AG10803 (cell line): ENCODE measurements at regions not wholly inside any gene's neighbourhood (a gene's known extent, or its start where the extent isn't known, plus 50 kb on each side); places are given as distances from the start of the nearest gene placed in this dataset.

ENCODE experiments used
- DNase-seq: peaks from one replicate; pipeline ENCODE4 v3.0.0; 2010; ENCODE audit warnings: low read depth
- H3K4me3 ChIP-seq: 2 replicates; pipeline ENCODE4 v1.5.1; 2011; ENCODE audit warnings: mild to moderate bottlenecking, low read length, control low read depth
- TF ChIP-seq, protein P1 (sequence below): conservative IDR thresholded peaks from 2 replicates; pipeline ENCODE4 v1.5.1; 2011; ENCODE audit warnings: mild to moderate bottlenecking, low read length, control low read depth, inconsistent platforms

DNA sequence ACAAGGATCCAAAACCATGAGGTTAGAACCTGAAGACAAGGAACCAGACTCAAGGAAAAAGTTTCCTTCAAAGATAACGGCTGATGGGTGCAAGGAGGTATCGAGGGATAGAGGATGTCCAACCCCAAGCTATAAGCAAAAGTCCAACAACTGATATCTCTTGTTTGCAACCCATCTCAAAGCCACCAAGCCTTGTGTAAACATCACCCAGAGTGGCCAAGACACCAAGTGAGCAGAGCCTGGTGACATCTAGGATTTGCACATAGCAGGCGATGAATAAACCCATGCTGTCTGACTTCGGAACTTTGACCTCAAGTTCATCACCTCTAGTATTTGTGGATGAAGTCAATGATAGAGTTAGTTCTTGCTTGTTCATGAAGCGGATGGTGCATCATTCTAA lies 180.7 kb downstream of the ETS2 start:
- TF ChIP-seq, protein P1, sequence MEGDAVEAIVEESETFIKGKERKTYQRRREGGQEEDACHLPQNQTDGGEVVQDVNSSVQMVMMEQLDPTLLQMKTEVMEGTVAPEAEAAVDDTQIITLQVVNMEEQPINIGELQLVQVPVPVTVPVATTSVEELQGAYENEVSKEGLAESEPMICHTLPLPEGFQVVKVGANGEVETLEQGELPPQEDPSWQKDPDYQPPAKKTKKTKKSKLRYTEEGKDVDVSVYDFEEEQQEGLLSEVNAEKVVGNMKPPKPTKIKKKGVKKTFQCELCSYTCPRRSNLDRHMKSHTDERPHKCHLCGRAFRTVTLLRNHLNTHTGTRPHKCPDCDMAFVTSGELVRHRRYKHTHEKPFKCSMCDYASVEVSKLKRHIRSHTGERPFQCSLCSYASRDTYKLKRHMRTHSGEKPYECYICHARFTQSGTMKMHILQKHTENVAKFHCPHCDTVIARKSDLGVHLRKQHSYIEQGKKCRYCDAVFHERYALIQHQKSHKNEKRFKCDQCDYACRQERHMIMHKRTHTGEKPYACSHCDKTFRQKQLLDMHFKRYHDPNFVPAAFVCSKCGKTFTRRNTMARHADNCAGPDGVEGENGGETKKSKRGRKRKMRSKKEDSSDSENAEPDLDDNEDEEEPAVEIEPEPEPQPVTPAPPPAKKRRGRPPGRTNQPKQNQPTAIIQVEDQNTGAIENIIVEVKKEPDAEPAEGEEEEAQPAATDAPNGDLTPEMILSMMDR, result no peak
- H3K4me3 ChIP-seq, result no peak overlapping the region
- no peak for DNase-seq

DNA sequence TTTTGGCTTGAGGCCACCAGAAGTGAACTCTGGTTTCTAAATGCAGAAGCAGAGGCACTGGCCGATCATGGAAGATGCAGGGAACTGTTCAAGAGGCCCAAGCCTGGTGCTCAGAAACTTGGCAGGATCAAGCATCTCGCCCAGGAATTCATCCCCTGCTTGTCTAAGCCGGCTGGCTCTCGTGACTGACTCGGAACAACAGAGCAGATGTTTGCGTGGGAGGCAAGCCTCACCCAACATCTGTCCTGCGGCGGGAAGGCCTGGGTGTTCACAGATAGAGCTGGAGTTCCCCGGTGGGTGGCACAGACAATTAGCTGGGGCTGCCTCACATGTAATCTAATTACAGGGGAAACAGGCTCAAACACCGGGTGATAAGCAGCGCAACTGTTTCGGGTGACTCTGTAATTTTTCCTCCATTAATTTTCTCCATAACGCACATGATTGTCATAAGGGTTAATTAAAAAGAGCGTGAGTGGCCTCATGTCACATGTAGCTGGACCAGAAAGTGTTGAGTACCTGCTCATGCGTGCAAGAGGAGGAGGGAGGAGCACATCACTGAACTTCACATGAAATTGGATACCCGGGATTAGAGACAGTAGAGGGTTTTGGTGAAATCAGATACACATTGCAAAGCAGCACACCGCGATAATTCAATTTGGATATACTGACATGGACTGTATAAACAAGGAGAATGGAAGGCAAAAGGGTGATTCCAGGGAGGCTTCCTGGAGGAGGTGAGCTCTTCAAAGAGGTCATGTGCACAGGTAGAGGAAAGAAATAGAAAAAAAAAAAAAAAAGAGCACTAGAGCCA lies 180.0 kb downstream of the ETS2 start:
- no peak overlapping the region for H3K4me3 ChIP-seq
- DNase-seq, result peak; percentile 99
- TF ChIP-seq, protein P1, result no peak

DNA sequence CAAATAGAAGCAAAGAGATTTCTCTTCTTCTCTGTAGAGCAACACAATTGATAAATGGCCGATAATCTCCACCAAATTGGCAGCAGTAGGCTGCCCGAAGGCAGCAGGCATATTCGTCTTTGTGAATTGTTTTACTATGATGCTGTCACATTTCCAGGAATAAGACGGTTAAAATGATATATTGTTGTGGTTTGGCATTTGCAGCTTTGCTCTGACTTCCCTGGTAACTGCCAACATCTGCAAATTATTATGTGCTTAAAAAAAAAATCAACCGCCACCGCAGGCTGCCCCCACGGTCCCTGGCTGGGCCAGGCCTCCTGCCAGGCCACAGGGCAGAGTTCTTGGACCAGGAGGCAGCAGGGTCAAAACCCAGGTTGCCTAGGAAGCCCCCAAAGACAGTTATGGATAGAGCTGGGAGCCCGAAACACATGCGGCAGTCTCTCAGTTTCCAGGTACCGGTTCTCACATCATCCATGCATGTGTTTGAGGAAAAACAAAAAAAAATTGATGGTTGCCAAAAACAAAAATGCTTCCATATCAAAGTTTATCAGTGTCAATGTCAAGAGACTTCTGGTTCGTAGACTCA lies 179.3 kb downstream of the ETS2 start:
- H3K4me3 ChIP-seq, result no peak overlapping the region
- peak; percentile 96 for DNase-seq
- TF ChIP-seq, protein P1, result no peak

DNA sequence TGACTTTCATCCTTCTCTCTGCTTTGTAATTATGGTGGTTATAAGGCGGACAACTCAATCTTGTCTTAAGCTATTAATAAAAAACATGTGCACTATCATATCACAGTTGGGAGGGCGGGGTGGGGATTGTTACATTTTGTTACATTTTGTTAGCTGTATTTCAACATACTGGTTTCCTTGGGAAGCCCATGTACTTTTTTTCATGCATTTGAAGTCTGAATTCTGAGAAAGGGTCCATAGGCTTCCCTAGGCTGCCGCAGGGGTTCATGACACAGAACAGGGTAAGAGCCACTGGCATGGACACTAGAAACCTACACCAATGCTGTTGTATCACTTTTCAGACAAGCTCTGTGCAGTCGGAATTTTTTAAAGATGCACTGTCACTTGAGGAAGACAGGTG lies 178.8 kb downstream of the ETS2 start:
- TF ChIP-seq, protein P1, result no peak
- H3K4me3 ChIP-seq, result no peak overlapping the region
- DNase-seq, result peak; percentile 53

DNA sequence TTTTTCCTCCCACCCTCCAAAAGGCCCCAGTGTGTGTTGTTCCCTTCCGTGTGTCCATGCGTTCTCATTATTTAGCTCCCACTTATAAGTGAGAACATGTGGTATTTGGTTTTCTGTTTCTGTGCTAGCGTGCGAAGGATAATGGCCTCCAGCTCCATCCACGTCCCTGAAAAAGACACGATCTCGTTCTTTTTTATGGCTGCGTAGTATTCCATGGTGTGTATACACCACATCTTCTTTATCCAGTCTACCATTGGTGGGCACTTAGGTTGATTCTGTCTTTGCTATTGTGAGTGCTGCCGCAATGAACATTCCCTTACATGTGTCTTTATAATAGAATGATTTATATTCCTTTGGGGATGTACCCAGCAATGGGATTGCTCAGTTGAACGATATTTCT lies 177.8 kb downstream of the ETS2 start:
- TF ChIP-seq, protein P1, result no peak
- no peak for DNase-seq
- no peak overlapping the region for H3K4me3 ChIP-seq

DNA sequence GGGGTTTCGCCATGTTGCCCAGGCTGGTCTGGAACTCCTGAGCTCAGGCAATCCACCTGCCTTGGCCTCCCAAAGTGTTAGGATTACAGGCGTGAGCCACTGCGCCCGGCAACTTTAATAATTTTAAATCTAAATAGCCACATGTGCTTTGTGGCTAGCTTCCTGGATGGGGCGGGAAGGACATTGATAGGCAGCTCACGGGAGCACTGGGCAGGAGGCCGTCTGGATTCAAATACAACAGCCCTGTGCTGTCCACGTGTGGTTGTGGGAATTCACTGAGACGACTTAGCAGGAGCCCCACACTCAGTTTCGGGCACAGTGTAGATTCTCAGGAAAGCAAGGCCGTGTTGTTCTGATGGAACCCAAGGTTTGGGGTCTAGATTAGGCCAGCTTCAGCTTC lies 177.1 kb downstream of the ETS2 start:
- no peak overlapping the region for H3K4me3 ChIP-seq
- no peak for DNase-seq
- TF ChIP-seq, protein P1, result no peak

DNA sequence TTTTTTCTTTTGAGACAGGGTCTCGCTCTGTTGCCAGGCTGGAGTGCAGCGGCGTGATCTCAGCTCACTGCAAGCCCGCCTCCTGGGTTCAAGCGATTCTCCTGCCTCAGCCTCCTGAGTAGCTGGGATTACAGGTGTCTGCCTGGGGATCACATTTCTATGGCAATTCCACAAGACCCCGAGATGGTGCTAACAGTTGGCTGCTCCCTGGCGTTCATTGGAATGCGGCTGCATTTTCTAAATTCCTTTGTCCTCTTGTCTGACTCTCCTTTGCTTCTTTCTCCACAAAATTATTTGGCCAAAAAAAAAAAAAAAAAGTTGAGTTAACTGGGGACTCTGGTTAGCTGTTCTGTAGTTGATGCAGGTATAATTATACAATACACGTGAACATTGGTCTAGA lies 176.4 kb downstream of the ETS2 start:
- peak; percentile 42 for DNase-seq
- TF ChIP-seq, protein P1, result no peak
- no peak overlapping the region for H3K4me3 ChIP-seq
